Heart left ventricle (tissue), 16 donors: ENCODE measurements at regions not wholly inside any gene's neighbourhood (a gene's known extent, or its start where the extent isn't known, plus 50 kb on each side); places are given as distances from the start of the nearest gene placed in this dataset.

Source experiments
- ATAC-seq, 4 donors: fragments of 200-7000 bp; cut with Tn5 transposase; one replicate each; pipeline ENCODE4 v1.9.1; 2020 to 2022; ENCODE audit warnings: moderate library complexity in 4 of 4, mild to moderate bottlenecking in 3 of 4, moderate number of reproducible peaks in 1 of 4
- DNase-seq, 5 donors: peaks; one replicate each; pipeline ENCODE4 v3.0.0-alpha.2; 2020
- H3K27ac ChIP-seq, 12 donors: fragments of 200-600 bp; sonication (generic) in 4 of 12; one replicate each; pipeline versions ENCODE4 v1.5.0 to v1.8.0; 2016 to 2022; ENCODE audit warnings: mild to moderate bottlenecking in 2 of 12
- H3K27me3 ChIP-seq, 9 donors: fragments of 200-600 bp; sonication (generic) in 2 of 9; one replicate each; pipeline versions ENCODE4 v1.5.1 to v1.8.0; 2016 to 2022; ENCODE audit warnings: mild to moderate bottlenecking in 3 of 9
- H3K36me3 ChIP-seq, 9 donors: fragments of 200-600 bp; sonication (generic) in 2 of 9; one replicate each; pipeline versions ENCODE4 v1.5.0 to v1.8.0; 2018 to 2022; ENCODE audit warnings: mild to moderate bottlenecking in 2 of 9
- H3K4me1 ChIP-seq, 12 donors: fragments of 200-600 bp; sonication (generic) in 4 of 12; one replicate each; pipeline versions ENCODE4 v1.5.0 to v1.8.0; 2016 to 2022; ENCODE audit warnings: mild to moderate bottlenecking in 3 of 12
- H3K4me3 ChIP-seq, 12 donors: fragments of 200-600 bp; sonication (generic) in 4 of 12; one replicate each; pipeline versions ENCODE4 v1.5.0 to v1.8.0; 2017 to 2022; ENCODE audit warnings: mild to moderate bottlenecking in 9 of 12, moderate library complexity in 4 of 12
- H3K9me3 ChIP-seq, 12 donors: fragments of 200-600 bp; sonication (generic) in 4 of 12; one replicate each; pipeline versions ENCODE4 v1.5.0 to v1.8.0; 2016 to 2022; ENCODE audit warnings: mild to moderate bottlenecking in 1 of 12
- POLR2A ChIP-seq, 2 donors: fragments of 450-650 bp; IDR thresholded peaks; one replicate each; pipeline ENCODE4 v1.6.1; 2017; ENCODE audit warnings: antibody characterized with exemption in 2 of 2, mild to moderate bottlenecking in 2 of 2, moderate library complexity in 2 of 2
- WGBS, 4 donors: extraction: QIAGEN DNeasy Blood & Tissue Kit in 2 of 4; methylation state at CpG; one replicate each; pipeline versions ENCODE4 v1.1.5 to v1.1.7; 2013 to 2018; 5-methylcytosine and 5-hydroxymethylcytosine counted together
- intact Hi-C, 10 donors: fragments of 100-400 bp; cut with DNase I; formaldehyde crosslinking; loops; one replicate each; pipeline versions ENCODE4 v1.11.1 to v1.14.2; 2022
- TF ChIP-seq, protein P1 (sequence below), 12 donors: fragments of 200-600 bp; sonication (generic) in 4 of 12; IDR thresholded peaks; one replicate each; pipeline versions ENCODE4 v1.5.0 to v1.8.0; 2018 to 2022; ENCODE audit warnings: antibody characterized with exemption in 12 of 12, mild to moderate bottlenecking in 5 of 12
- donor health status: ischemic (EF 13 %, LVEDD 7.1; RV severe dilation, severe dysfunction).
- donor health status: healthy with polysubstance abuse.
- donor health status: DM: no; HTN: yes; CAD: no.
- donor health status: DM: no; HTN: no; CAD: no.
- donor health status: ischemic (EF 25% LVEDD 6.9; RV normal size, moderate dysfunction).
- donor health status: ischemic (EF 25% LVEDD 5.7; RV mildly dilated, moderate dysfunction).
- donor health status: healthy.
- donor health status: DM: yes; HTN: yes; CAD: no.
- donor health status: ischemic (EF 35%, LVEDD 5.7; RV mildly dilated, moderate dysfunction).
- donor health status: nonischemic (EF 11% LVEDD 7.7; RV severe dilation, severe dysfunction).
- donor health status: DM: yes; HTN: yes; CAD: no.
- donor health status: PGD.
- donor health status: ischemic (EF 29% LVEDD 5.4; RV normal size, mild dysfunction).
- donor health status: nonischemic (EF 23%, LVEDD 6.1; RV moderate dilation, normal function).

- ATAC-seq (no peak), DNase-seq (no peak)
- no peaks in the 10 kb centered on the region for H3K27me3 ChIP-seq
- TF ChIP-seq, protein P1, sequence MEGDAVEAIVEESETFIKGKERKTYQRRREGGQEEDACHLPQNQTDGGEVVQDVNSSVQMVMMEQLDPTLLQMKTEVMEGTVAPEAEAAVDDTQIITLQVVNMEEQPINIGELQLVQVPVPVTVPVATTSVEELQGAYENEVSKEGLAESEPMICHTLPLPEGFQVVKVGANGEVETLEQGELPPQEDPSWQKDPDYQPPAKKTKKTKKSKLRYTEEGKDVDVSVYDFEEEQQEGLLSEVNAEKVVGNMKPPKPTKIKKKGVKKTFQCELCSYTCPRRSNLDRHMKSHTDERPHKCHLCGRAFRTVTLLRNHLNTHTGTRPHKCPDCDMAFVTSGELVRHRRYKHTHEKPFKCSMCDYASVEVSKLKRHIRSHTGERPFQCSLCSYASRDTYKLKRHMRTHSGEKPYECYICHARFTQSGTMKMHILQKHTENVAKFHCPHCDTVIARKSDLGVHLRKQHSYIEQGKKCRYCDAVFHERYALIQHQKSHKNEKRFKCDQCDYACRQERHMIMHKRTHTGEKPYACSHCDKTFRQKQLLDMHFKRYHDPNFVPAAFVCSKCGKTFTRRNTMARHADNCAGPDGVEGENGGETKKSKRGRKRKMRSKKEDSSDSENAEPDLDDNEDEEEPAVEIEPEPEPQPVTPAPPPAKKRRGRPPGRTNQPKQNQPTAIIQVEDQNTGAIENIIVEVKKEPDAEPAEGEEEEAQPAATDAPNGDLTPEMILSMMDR (IDR thresholded peaks at IDR 0.05), result no peak
- TF ChIP-seq POLR2A (IDR thresholded peaks at IDR 0.05), result no peak
- H3K4me1 ChIP-seq, result peaks cover 0 to 37% (median 4%) of the 10 kb centered on the region in 12 donors
- no peak overlapping the region for H3K4me3 ChIP-seq
- peak overlapping the region in 1 of 12 donors; percentile 53 for H3K27ac ChIP-seq
- no peaks in the 10 kb centered on the region for H3K36me3 ChIP-seq
- H3K9me3 ChIP-seq, result no peaks in the 10 kb centered on the region
- intact Hi-C loops, result no loop called here
Measured at GRCh38 chr4:138405466-138405891, 163.3 kb upstream of the SLC7A11 start.

DNA sequence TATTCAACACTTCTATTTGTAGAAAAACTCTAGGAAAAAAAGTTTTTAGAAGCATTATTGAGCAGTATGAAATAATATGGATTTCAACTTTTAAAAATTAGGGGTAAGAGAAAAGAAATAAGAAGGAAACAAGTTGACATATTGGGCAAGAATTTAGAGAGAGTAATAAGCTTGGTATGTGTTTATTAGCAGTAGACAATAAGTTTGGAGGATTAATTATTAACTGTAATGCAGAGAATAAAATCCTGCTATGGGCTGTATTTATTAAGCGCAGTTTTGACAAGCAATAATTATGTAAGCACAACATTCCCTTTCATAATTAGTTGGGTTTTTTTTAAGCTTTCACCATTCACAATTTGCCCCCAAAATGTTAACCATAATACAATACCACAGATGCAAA, 162.7 kb upstream of the SLC7A11 start:
- 86 to 100% (median 96%) methylated on average over 1 of the region's 1 CpG for WGBS, 4 donors
- H3K4me1 ChIP-seq, result peaks cover 0 to 41% (median 4%) of the 10 kb centered on the region in 12 donors
- DNase-seq (no peak), ATAC-seq (no peak)
- no peak overlapping the region for H3K4me3 ChIP-seq
- H3K9me3 ChIP-seq, result no peaks in the 10 kb centered on the region
- H3K36me3 ChIP-seq, result no peaks in the 10 kb centered on the region
- TF ChIP-seq POLR2A (IDR thresholded peaks at IDR 0.05), result no peak
- TF ChIP-seq, protein P1 (IDR thresholded peaks at IDR 0.05), result no peak
- H3K27me3 ChIP-seq, result no peaks in the 10 kb centered on the region
- no peak overlapping the region for H3K27ac ChIP-seq
- intact Hi-C loops, result loop anchor here in 1 of 10 donors (5.0 kb wide), 1 partner anchor 208 kb away; no protein-coding TSS in a partner anchor

GRCh38 chr4:138404251-138404650, 162.1 kb upstream of the SLC7A11 start:
- DNase-seq (no peak), ATAC-seq (no peak)
- H3K4me3 ChIP-seq, result no peak overlapping the region
- H3K27ac ChIP-seq, result no peak overlapping the region
- H3K4me1 ChIP-seq, result peaks cover 0 to 41% (median 7%) of the 10 kb centered on the region in 12 donors
- TF ChIP-seq POLR2A (IDR thresholded peaks at IDR 0.05), result no peak
- TF ChIP-seq, protein P1 (IDR thresholded peaks at IDR 0.05), result no peak
- H3K27me3 ChIP-seq, result no peaks in the 10 kb centered on the region
- no peaks in the 10 kb centered on the region for H3K36me3 ChIP-seq
- no peaks in the 10 kb centered on the region for H3K9me3 ChIP-seq
- intact Hi-C loops, result loop anchor here in 1 of 10 donors (5.0 kb wide), 1 partner anchor 207 kb away; no protein-coding TSS in a partner anchor

GRCh38 chr4:138401334-138401733, 159.2 kb upstream of the SLC7A11 start:
- DNase-seq, result peak; percentile 21 to 71 (median 63)
- no peak overlapping the region for H3K4me3 ChIP-seq

More at GRCh38 chr4:138401334-138401733, 159.2 kb upstream of the SLC7A11 start:
- no peaks in the 10 kb centered on the region for H3K36me3 ChIP-seq
- H3K4me1 ChIP-seq, result peaks cover 0 to 36% (median 7%) of the 10 kb centered on the region in 12 donors
- peak in 1 of 4 donors; percentile 54 for ATAC-seq
- no peaks in the 10 kb centered on the region for H3K27me3 ChIP-seq
- H3K27ac ChIP-seq, result peak overlapping the region in 3 of 12 donors; percentile 28 to 53 (median 29)
- H3K9me3 ChIP-seq, result no peaks in the 10 kb centered on the region
- WGBS, 4 donors, result 6 to 18% (median 12%) methylated on average over 3 of the region's 3 CpGs
- intact Hi-C loops, result loop anchor here in 1 of 10 donors (5.0 kb wide), 1 partner anchor 204 kb away; no protein-coding TSS in a partner anchor
- TF ChIP-seq, protein P1 (IDR thresholded peaks at IDR 0.05), result no peak
- no peak for TF ChIP-seq POLR2A (IDR thresholded peaks at IDR 0.05)
